Liver (tissue), 8 donors: ENCODE measurements at regions not wholly inside any gene's neighbourhood (a gene's known extent, or its start where the extent isn't known, plus 50 kb on each side); places are given as distances from the start of the nearest gene placed in this dataset.

Experiments used
- DNase-seq: peaks from one replicate; pipeline ENCODE4 v3.0.0-alpha.2; 2017; ENCODE audit warnings: low spot score
- H3K27ac ChIP-seq, 2 donors: one replicate each; pipeline ENCODE4 v1.7.0; 2013; ENCODE audit warnings: inconsistent platforms in 2 of 2, low read length in 2 of 2, control low read depth in 1 of 2, low read depth in 1 of 2, mild to moderate bottlenecking in 1 of 2
- H3K27me3 ChIP-seq, 4 donors: one replicate each; pipeline versions ENCODE4 v1.6.1 to v1.7.0; 2013; ENCODE audit warnings: low read length in 3 of 4, inconsistent platforms in 1 of 4, mild to moderate bottlenecking in 1 of 4, moderate library complexity in 1 of 4; ENCODE audit not compliant: control insufficient read depth in 4 of 4, insufficient read depth in 4 of 4
- H3K36me3 ChIP-seq, 4 donors: one replicate each; pipeline versions ENCODE4 v1.6.1 to v1.7.0; 2013; ENCODE audit warnings: low read length in 3 of 4, mild to moderate bottlenecking in 3 of 4, low read depth in 1 of 4, moderate library complexity in 1 of 4; ENCODE audit not compliant: control insufficient read depth in 4 of 4, insufficient read depth in 3 of 4
- H3K4me1 ChIP-seq, 4 donors: one replicate each; pipeline versions ENCODE4 v1.6.1 to v1.7.0; 2013; ENCODE audit warnings: low read length in 3 of 4, mild to moderate bottlenecking in 3 of 4, moderate library complexity in 1 of 4; ENCODE audit not compliant: control insufficient read depth in 4 of 4, insufficient read depth in 4 of 4
- H3K4me3 ChIP-seq, 3 donors: one replicate each; pipeline versions ENCODE4 v1.6.1 to v1.7.0; 2013; ENCODE audit warnings: low read length in 3 of 3, control low read depth in 1 of 3, low read depth in 1 of 3, mild to moderate bottlenecking in 1 of 3
- H3K9ac ChIP-seq, 2 donors: one replicate each; pipeline ENCODE4 v1.7.0; 2013; ENCODE audit warnings: low read length in 2 of 2, mild to moderate bottlenecking in 2 of 2, moderate library complexity in 2 of 2, control low read depth in 1 of 2, low read depth in 1 of 2
- H3K9me3 ChIP-seq, 4 donors: one replicate each; pipeline versions ENCODE4 v1.6.1 to v1.7.0; 2013; ENCODE audit warnings: low read length in 3 of 4; ENCODE audit not compliant: control insufficient read depth in 4 of 4
- CTCF ChIP-seq: fragments of 150-350 bp; IDR thresholded peaks from 2 replicates; pipeline ENCODE4 v1.5.1; 2017; ENCODE audit warnings: improper control_type of control experiment, low read depth, low read length; ENCODE audit not compliant: missing input control
- EGR1 ChIP-seq, 2 donors: IDR thresholded peaks; 2 replicates each; pipeline ENCODE4 v1.6.1; 2016 to 2018; ENCODE audit warnings: antibody characterized with exemption in 2 of 2, low read depth in 2 of 2
- FOXA1 ChIP-seq: IDR thresholded peaks from 2 replicates; pipeline ENCODE4 v1.6.1; 2016; ENCODE audit warnings: antibody characterized with exemption
- FOXA2 ChIP-seq: IDR thresholded peaks from 2 replicates; pipeline ENCODE4 v1.6.1; 2016; ENCODE audit warnings: antibody characterized with exemption
- GABPA ChIP-seq, 2 donors: IDR thresholded peaks in 1 of 2; conservative IDR thresholded peaks in 1 of 2; 2 replicates each; pipeline ENCODE4 v1.6.1; 2016; ENCODE audit warnings: antibody characterized with exemption in 2 of 2, mild to moderate bottlenecking in 1 of 2, moderate library complexity in 1 of 2
- HNF4A ChIP-seq, 2 donors: conservative IDR thresholded peaks; 2 replicates each; pipeline ENCODE4 v1.6.1; 2016; ENCODE audit warnings: antibody characterized with exemption in 2 of 2, mild to moderate bottlenecking in 2 of 2
- HNF4G ChIP-seq: IDR thresholded peaks from 2 replicates; pipeline ENCODE4 v1.6.1; 2016; ENCODE audit warnings: antibody characterized with exemption
- JUND ChIP-seq, 2 donors: IDR thresholded peaks; 2 replicates each; pipeline ENCODE4 v1.6.1; 2016; ENCODE audit warnings: antibody characterized with exemption in 2 of 2
- NR2F2 ChIP-seq: IDR thresholded peaks from 2 replicates; pipeline ENCODE4 v1.6.1; 2016; ENCODE audit warnings: antibody characterized with exemption
- RAD21 ChIP-seq, 2 donors: IDR thresholded peaks; 2 replicates each; pipeline ENCODE4 v1.6.1; 2016; ENCODE audit warnings: antibody characterized with exemption in 2 of 2, mild to moderate bottlenecking in 2 of 2
- RXRA ChIP-seq, 2 donors: IDR thresholded peaks; 2 replicates each; pipeline ENCODE4 v1.6.1; 2017 to 2018; ENCODE audit warnings: antibody characterized with exemption in 2 of 2, mild to moderate bottlenecking in 1 of 2
- SP1 ChIP-seq: IDR thresholded peaks from 2 replicates; pipeline ENCODE4 v1.6.1; 2018; ENCODE audit warnings: antibody characterized with exemption, mild to moderate bottlenecking
- TAF1 ChIP-seq: conservative IDR thresholded peaks from 2 replicates; pipeline ENCODE4 v1.6.1; 2016; ENCODE audit warnings: antibody characterized with exemption, mild to moderate bottlenecking
- YY1 ChIP-seq: IDR thresholded peaks from 2 replicates; pipeline ENCODE4 v1.6.1; 2016; ENCODE audit warnings: antibody characterized with exemption, mild to moderate bottlenecking
- ZBTB33 ChIP-seq: IDR thresholded peaks from 2 replicates; pipeline ENCODE4 v1.6.1; 2016; ENCODE audit warnings: antibody characterized with exemption
- WGBS: extraction: QIAGEN DNeasy Blood & Tissue Kit; methylation state at CpG from one replicate; pipeline ENCODE4 v1.1.7; 2013; 5-methylcytosine and 5-hydroxymethylcytosine counted together
- TF ChIP-seq, protein P1 (sequence below): IDR thresholded peaks from 2 replicates; pipeline ENCODE4 v1.6.1; 2016; ENCODE audit warnings: antibody characterized with exemption
- donor health status: healthy.
- donor health status: healthy.
- donor health status: healthy.
- donor health status: healthy.
- donor health status: healthy.

- no peaks in the 10 kb centered on the region for H3K36me3 ChIP-seq
- no peak overlapping the region for H3K9ac ChIP-seq
- DNase-seq = no peak
- WGBS = 25% methylated on average over 1 of the region's 1 CpG
- peaks cover 0 to 2% (median under 1%) of the 10 kb centered on the region in 4 donors for H3K27me3 ChIP-seq
- no peak overlapping the region for H3K4me3 ChIP-seq
- no peaks in the 10 kb centered on the region for H3K4me1 ChIP-seq
- peaks cover 0 to 7% (median 5%) of the 10 kb centered on the region in 4 donors for H3K9me3 ChIP-seq
- H3K27ac ChIP-seq = no peak overlapping the region
- TF ChIP-seq FOXA2 (no peak), EGR1 (IDR thresholded peaks at IDR 0.05; ENCODE audit: low read depth in 2 of 2) (no peak), JUND (IDR thresholded peaks at IDR 0.05) (no peak), FOXA1 (no peak), NR2F2 (no peak), ZBTB33 (no peak), HNF4G (no peak)
Observed at GRCh38 chr3:157637866-157638265, 134.7 kb upstream of the VEPH1 start.

DNA sequence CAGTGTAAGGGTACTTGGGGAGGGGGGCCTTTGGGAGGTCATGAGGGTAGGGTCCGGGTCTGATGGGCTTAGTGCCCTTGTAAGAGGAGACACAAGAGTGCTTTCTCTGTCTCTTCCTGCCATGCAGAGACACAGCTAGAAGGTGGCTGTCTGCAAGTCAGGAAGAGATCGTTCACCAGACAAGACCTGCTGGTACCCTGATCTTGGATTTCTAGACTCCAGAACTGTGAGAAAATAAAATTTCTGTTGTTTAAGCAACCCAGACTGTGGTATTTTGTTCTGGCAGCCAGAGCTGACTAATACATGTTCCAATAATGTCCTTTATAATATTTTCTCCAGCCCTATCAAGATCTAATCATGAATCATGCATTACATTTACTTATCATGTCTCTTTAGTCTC, 130.0 kb upstream of the VEPH1 start:
- TF ChIP-seq, protein P1, sequence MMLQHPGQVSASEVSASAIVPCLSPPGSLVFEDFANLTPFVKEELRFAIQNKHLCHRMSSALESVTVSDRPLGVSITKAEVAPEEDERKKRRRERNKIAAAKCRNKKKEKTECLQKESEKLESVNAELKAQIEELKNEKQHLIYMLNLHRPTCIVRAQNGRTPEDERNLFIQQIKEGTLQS = no peak
- TF ChIP-seq FOXA1 = no peak
- TF ChIP-seq RAD21 (IDR thresholded peaks at IDR 0.05) = no peak
- TF ChIP-seq TAF1 = no peak
- TF ChIP-seq GABPA (IDR thresholded peaks at IDR 0.05 in 1 of 2, conservative IDR thresholded peaks at IDR 0.05 in 1 of 2) = no peak
- no peak for TF ChIP-seq YY1
- Histone ChIP-seq H3K27me3 (peaks cover 0 to 12% (median 2%) of the 10 kb centered on the region in 4 donors), H3K4me1 (no peaks in the 10 kb centered on the region), H3K27ac (no peak overlapping the region), H3K9me3 (peaks cover 0 to 7% (median 5%) of the 10 kb centered on the region in 4 donors), H3K4me3 (no peak overlapping the region), H3K36me3 (no peaks in the 10 kb centered on the region), H3K9ac (no peak overlapping the region)
- 73% methylated on average over 2 of the region's 2 CpGs for WGBS
- DNase-seq = no peak

- WGBS = 67% methylated on average over 3 of the region's 3 CpGs
- Histone ChIP-seq H3K27ac (no peak overlapping the region), H3K9me3 (peaks cover 0 to 4% (median 1%) of the 10 kb centered on the region in 4 donors), H3K9ac (no peak overlapping the region), H3K36me3 (no peaks in the 10 kb centered on the region), H3K27me3 (peaks cover 0 to 12% (median 2%) of the 10 kb centered on the region in 4 donors), H3K4me3 (no peak overlapping the region), H3K4me1 (no peaks in the 10 kb centered on the region)
- no peak for DNase-seq
- no peak for TF ChIP-seq JUND (IDR thresholded peaks at IDR 0.05)
- TF ChIP-seq CTCF = no peak
- no peak for TF ChIP-seq HNF4A (conservative IDR thresholded peaks at IDR 0.05)
- TF ChIP-seq YY1 = no peak
- no peak for TF ChIP-seq SP1
- TF ChIP-seq FOXA2 = no peak
- no peak for TF ChIP-seq EGR1 (IDR thresholded peaks at IDR 0.05; ENCODE audit: low read depth in 2 of 2)
- no peak for TF ChIP-seq ZBTB33
- TF ChIP-seq HNF4G = no peak
- no peak for TF ChIP-seq RXRA (IDR thresholded peaks at IDR 0.05)
- TF ChIP-seq, protein P1 = no peak
- no peak for TF ChIP-seq RAD21 (IDR thresholded peaks at IDR 0.05)
- no peak for TF ChIP-seq GABPA (IDR thresholded peaks at IDR 0.05 in 1 of 2, conservative IDR thresholded peaks at IDR 0.05 in 1 of 2)
Observed at GRCh38 chr3:157632075-157632474, 128.9 kb upstream of the VEPH1 start.
